ENCODE measurements at regions not wholly inside any gene's neighbourhood (a gene's known extent, or its start where the extent isn't known, plus 50 kb on each side); places are given as distances from the start of the nearest gene placed in this dataset.

GRCh38 chr21:35840197-35840799 is 220.0 kb downstream of the SETD4 start:
- H3K4me1 Mint-ChIP-seq (ENCODE audit: low read depth, unreplicated experiment) = peaks cover 3% of the 10 kb centered on the region
- H3K27ac Mint-ChIP-seq (ENCODE audit: unreplicated experiment) = no peak overlapping the region
- peak; percentile 35 for DNase-seq
- H3K9me3 Mint-ChIP-seq (ENCODE audit: unreplicated experiment) = no peaks in the 10 kb centered on the region
- peaks cover 2% of the 10 kb centered on the region for H3K27me3 Mint-ChIP-seq (ENCODE audit: unreplicated experiment)
- H3K4me3 Mint-ChIP-seq (ENCODE audit: unreplicated experiment) = no peak overlapping the region
- no peaks in the 10 kb centered on the region for H3K36me3 Mint-ChIP-seq (ENCODE audit: unreplicated experiment)
- TF ChIP-seq CTCF (IDR thresholded peaks at IDR 0.05; ENCODE audit: partially characterized antibody, unreplicated experiment) = peak; percentile 69

- H3K36me3 Mint-ChIP-seq (ENCODE audit: unreplicated experiment) = no peaks in the 10 kb centered on the region
Measured at GRCh38 chr21:35838987-35839763, 221.2 kb downstream of the SETD4 start.

GRCh38 chr21:35838350-35838749 is 222.0 kb downstream of the SETD4 start:
- DNase-seq = no peak
- Mint-ChIP-seq H3K4me1 (ENCODE audit: low read depth, unreplicated experiment) (peaks cover 3% of the 10 kb centered on the region), H3K36me3 (ENCODE audit: unreplicated experiment) (no peaks in the 10 kb centered on the region), H3K4me3 (ENCODE audit: unreplicated experiment) (no peak overlapping the region), H3K9me3 (ENCODE audit: unreplicated experiment) (no peaks in the 10 kb centered on the region), H3K27me3 (ENCODE audit: unreplicated experiment) (peaks cover 2% of the 10 kb centered on the region), H3K27ac (ENCODE audit: unreplicated experiment) (no peak overlapping the region)
- TF ChIP-seq CTCF (IDR thresholded peaks at IDR 0.05; ENCODE audit: partially characterized antibody, unreplicated experiment) = no peak

More at GRCh38 chr21:35838987-35839763, 221.2 kb downstream of the SETD4 start:
- Mint-ChIP-seq H3K4me3 (ENCODE audit: unreplicated experiment) (no peak overlapping the region), H3K4me1 (ENCODE audit: low read depth, unreplicated experiment) (peaks cover 3% of the 10 kb centered on the region), H3K27ac (ENCODE audit: unreplicated experiment) (no peak overlapping the region), H3K9me3 (ENCODE audit: unreplicated experiment) (no peaks in the 10 kb centered on the region), H3K27me3 (ENCODE audit: unreplicated experiment) (peaks cover 2% of the 10 kb centered on the region)
- no peak for TF ChIP-seq CTCF (IDR thresholded peaks at IDR 0.05; ENCODE audit: partially characterized antibody, unreplicated experiment)
- DNase-seq = no peak

- DNase-seq = no peak
- no peak overlapping the region for H3K27ac Mint-ChIP-seq (ENCODE audit: unreplicated experiment)
- H3K36me3 Mint-ChIP-seq (ENCODE audit: unreplicated experiment) = no peaks in the 10 kb centered on the region
- H3K9me3 Mint-ChIP-seq (ENCODE audit: unreplicated experiment) = peaks cover 2% of the 10 kb centered on the region
- no peaks in the 10 kb centered on the region for H3K27me3 Mint-ChIP-seq (ENCODE audit: unreplicated experiment)
- no peak for TF ChIP-seq CTCF (IDR thresholded peaks at IDR 0.05; ENCODE audit: partially characterized antibody, unreplicated experiment)
- H3K4me1 Mint-ChIP-seq (ENCODE audit: low read depth, unreplicated experiment) = no peaks in the 10 kb centered on the region
- no peak overlapping the region for H3K4me3 Mint-ChIP-seq (ENCODE audit: unreplicated experiment)
Measured at GRCh38 chr21:35833991-35834390, 226.3 kb downstream of the SETD4 start.

GRCh38 chr21:35833388-35833787 is 226.9 kb downstream of the SETD4 start:
- no peaks in the 10 kb centered on the region for H3K4me1 Mint-ChIP-seq (ENCODE audit: low read depth, unreplicated experiment)
- no peak overlapping the region for H3K4me3 Mint-ChIP-seq (ENCODE audit: unreplicated experiment)
- H3K27ac Mint-ChIP-seq (ENCODE audit: unreplicated experiment) = no peak overlapping the region
- H3K27me3 Mint-ChIP-seq (ENCODE audit: unreplicated experiment) = no peaks in the 10 kb centered on the region
- peaks cover 2% of the 10 kb centered on the region for H3K9me3 Mint-ChIP-seq (ENCODE audit: unreplicated experiment)
- TF ChIP-seq CTCF (IDR thresholded peaks at IDR 0.05; ENCODE audit: partially characterized antibody, unreplicated experiment) = no peak
- DNase-seq = no peak
- H3K36me3 Mint-ChIP-seq (ENCODE audit: unreplicated experiment) = no peaks in the 10 kb centered on the region
